Stomach smooth muscle (tissue), 2 donors: ENCODE measurements at regions not wholly inside any gene's neighbourhood (a gene's known extent, or its start where the extent isn't known, plus 50 kb on each side); places are given as distances from the start of the nearest gene placed in this dataset.
A peak's percentile ranks its signal among the peaks of the same experiment; 100 is the strongest.

Experiments
- H3K27ac ChIP-seq: one replicate; pipeline ENCODE4 v1.7.0; 2013; ENCODE audit warnings: mild to moderate bottlenecking, low read length, inconsistent platforms
- H3K27me3 ChIP-seq, 2 donors: one replicate each; pipeline ENCODE4 v1.7.0; 2013; ENCODE audit warnings: low read length in 2 of 2; ENCODE audit not compliant: insufficient read depth in 2 of 2, control insufficient read depth in 1 of 2
- H3K36me3 ChIP-seq, 2 donors: one replicate each; pipeline ENCODE4 v1.7.0; 2013; ENCODE audit warnings: low read length in 2 of 2; ENCODE audit not compliant: control insufficient read depth in 2 of 2, insufficient read depth in 2 of 2
- H3K4me1 ChIP-seq: one replicate; pipeline ENCODE4 v1.7.0; 2013; ENCODE audit warnings: low read length; ENCODE audit not compliant: control insufficient read depth, insufficient read depth
- H3K4me3 ChIP-seq, 2 donors: one replicate each; pipeline ENCODE4 v1.7.0; 2013; ENCODE audit warnings: low read length in 2 of 2
- H3K9ac ChIP-seq, 2 donors: one replicate each; pipeline ENCODE4 v1.7.0; 2013; ENCODE audit warnings: low read length in 2 of 2, mild to moderate bottlenecking in 1 of 2
- H3K9me3 ChIP-seq, 2 donors: one replicate each; pipeline ENCODE4 v1.7.0; 2013; ENCODE audit warnings: low read length in 2 of 2; ENCODE audit not compliant: control insufficient read depth in 2 of 2
- donor health status: healthy.
- donor health status: Pancreatic carcinoma.

- Histone ChIP-seq H3K4me3 (no peak overlapping the region), H3K36me3 (no peaks in the 10 kb centered on the region), H3K27ac (no peak overlapping the region), H3K4me1 (no peaks in the 10 kb centered on the region), H3K27me3 (no peaks in the 10 kb centered on the region), H3K9ac (no peak overlapping the region), H3K9me3 (no peaks in the 10 kb centered on the region)
Measured at GRCh38 chr7:28266402-28266801, 85.8 kb upstream of the JAZF1 start.

DNA sequence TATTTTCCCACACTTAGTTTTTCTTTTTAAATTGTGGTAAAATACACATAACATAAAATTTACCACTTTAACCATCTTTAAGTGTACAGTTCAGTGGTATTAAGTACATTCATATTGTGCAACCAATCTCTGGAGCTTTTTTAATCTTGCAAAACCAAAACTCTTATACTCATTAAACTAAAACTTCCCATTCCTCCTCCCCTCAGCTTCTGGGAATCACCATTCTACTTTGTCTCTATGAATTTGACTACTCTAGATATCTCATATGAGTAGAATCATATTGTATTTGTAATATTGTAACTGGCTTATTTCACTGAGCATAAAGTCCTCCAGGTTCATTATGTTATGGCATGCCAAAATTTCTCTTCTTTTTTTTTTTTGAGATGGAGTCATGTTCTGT is 86.4 kb upstream of the JAZF1 start:
- H3K9ac ChIP-seq = no peak overlapping the region
- no peaks in the 10 kb centered on the region for H3K4me1 ChIP-seq
- no peak overlapping the region for H3K27ac ChIP-seq

DNA sequence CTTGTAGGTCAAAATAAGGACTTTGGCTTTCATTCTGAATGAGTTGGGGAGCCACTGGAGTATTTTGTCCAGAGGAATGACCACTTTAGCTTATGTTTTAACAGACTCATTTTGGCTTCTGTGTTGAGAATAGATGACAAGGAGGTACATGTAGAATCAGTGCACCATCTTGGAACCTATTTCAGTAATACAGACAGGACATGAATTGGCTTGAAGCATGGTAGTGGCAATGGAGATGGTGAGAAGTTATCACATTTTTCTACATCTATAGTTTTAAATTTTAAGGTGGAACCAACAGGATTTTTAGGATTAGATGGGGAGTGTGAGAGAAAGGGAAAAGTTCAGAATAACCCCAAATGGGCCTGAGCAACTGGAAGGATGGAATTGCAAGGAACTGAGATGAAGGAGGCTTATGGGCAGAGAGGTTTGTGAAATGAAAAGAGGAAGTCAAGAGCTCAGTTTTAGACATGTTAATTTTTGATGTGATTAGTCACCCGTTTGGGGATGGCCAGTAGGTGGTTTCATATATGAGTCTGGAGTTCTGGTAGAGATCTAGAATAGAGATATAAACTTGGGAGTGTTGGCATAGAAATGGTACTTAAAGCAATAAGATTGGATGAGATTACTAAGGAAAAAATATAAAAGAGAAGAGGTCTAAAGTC is 89.2 kb upstream of the JAZF1 start:
- no peaks in the 10 kb centered on the region for H3K4me1 ChIP-seq
- no peaks in the 10 kb centered on the region for H3K27me3 ChIP-seq
- H3K27ac ChIP-seq = no peak overlapping the region
- H3K36me3 ChIP-seq = no peaks in the 10 kb centered on the region
- no peak overlapping the region for H3K9ac ChIP-seq
- no peaks in the 10 kb centered on the region for H3K9me3 ChIP-seq
- H3K4me3 ChIP-seq = no peak overlapping the region

More for the DNA sequence above, 86.4 kb upstream of the JAZF1 start:
- Histone ChIP-seq H3K27me3 (no peaks in the 10 kb centered on the region), H3K9me3 (no peaks in the 10 kb centered on the region), H3K36me3 (no peaks in the 10 kb centered on the region), H3K4me3 (no peak overlapping the region)

DNA sequence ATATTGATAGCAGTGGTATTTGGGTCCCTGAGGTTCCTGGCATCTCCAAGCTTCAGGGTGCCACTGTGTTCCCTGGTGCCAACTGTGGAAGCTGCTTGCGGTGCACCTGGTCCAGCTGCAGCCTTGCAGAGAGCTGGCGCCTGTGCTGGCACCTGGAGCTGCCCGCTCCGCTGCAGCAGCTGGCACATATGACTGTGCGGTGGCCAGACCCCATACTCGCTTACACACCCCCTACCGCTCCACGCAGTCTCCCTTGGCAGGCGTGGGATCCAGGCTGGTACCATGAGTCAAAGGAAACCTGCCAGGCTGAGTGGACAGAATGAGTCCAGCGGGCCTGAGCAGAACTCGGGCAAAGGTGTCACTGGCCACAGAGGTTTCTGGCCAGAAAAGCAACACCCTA is 89.9 kb upstream of the JAZF1 start:
- Histone ChIP-seq H3K36me3 (no peaks in the 10 kb centered on the region), H3K4me1 (no peaks in the 10 kb centered on the region), H3K27ac (no peak overlapping the region), H3K9me3 (no peaks in the 10 kb centered on the region), H3K27me3 (no peaks in the 10 kb centered on the region), H3K9ac (no peak overlapping the region), H3K4me3 (no peak overlapping the region)

DNA sequence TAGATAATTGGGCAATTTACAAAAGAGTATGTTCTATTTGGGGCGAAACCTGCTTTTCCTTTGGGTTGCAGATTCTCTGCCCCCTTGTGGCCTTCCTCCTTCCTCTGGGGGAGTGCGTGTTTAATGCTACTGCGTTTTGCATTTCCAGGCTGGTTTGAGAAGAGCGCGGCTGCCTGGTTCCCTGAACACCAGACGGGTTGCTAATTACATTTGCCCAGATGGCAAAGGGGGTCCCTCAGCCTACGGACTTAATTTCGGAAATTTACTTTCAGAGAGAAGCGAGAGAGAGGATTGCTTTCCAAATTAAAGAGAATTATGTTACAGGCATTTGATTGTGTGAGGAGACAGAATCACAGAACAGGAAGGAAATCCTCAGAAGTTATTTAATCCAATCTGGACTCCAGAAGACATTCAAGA is 91.9 kb upstream of the JAZF1 start:
- no peaks in the 10 kb centered on the region for H3K9me3 ChIP-seq

DNA sequence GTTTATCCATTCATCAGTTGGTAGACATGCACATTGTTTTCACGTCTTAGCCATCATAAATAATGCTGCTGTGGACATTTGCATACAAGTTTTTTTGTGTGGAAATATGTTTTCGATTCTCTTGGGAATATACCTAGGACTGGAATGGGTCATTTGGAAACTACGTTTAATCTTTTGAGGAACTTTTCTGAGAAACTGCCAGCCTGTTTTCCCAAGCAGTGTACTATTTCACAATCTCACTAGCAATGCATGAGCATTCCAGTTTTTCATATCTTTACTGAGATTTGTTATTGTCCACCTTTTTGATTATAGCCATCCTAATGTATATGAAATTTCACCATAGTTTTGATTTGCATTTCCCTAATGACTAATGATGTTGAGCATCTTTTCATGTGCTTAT is 95.7 kb upstream of the JAZF1 start:
- H3K9ac ChIP-seq = no peak overlapping the region
- H3K4me3 ChIP-seq = no peak overlapping the region
- H3K9me3 ChIP-seq = no peaks in the 10 kb centered on the region
- no peaks in the 10 kb centered on the region for H3K36me3 ChIP-seq
- H3K27ac ChIP-seq = no peak overlapping the region
- no peaks in the 10 kb centered on the region for H3K4me1 ChIP-seq
- H3K27me3 ChIP-seq = no peaks in the 10 kb centered on the region

More for the DNA sequence above, 91.9 kb upstream of the JAZF1 start:
- no peaks in the 10 kb centered on the region for H3K36me3 ChIP-seq
- no peaks in the 10 kb centered on the region for H3K4me1 ChIP-seq
- H3K27ac ChIP-seq = no peak overlapping the region
- H3K4me3 ChIP-seq = peak overlapping the region in 1 of 2 donors; percentile 35
- H3K9ac ChIP-seq = peak overlapping the region in 1 of 2 donors; percentile 9
- no peaks in the 10 kb centered on the region for H3K27me3 ChIP-seq

- H3K27ac ChIP-seq = no peak overlapping the region
- no peaks in the 10 kb centered on the region for H3K4me1 ChIP-seq
- no peak overlapping the region for H3K4me3 ChIP-seq
- no peaks in the 10 kb centered on the region for H3K27me3 ChIP-seq
- H3K9me3 ChIP-seq = no peaks in the 10 kb centered on the region
- no peaks in the 10 kb centered on the region for H3K36me3 ChIP-seq
- H3K9ac ChIP-seq = no peak overlapping the region
Measured at GRCh38 chr7:28277364-28277763, 96.8 kb upstream of the JAZF1 start.

DNA sequence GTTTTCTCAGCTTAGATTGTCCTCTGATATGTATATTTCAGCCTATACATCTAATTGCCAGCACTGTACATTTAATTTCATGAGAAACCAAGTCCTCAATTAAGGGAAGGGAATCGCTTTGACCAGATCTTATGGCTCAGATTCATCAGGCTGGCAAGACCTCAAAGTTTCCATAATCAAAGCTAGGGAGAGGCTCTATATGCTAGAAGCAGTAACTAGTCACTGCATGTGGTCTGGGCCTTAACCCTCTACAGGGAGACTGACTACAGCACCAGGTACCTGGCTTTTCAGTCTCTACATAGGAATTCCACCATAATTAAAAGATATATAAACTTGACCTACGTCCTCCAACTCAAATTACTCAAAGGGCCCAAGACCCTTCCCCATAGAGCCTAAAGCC is 97.4 kb upstream of the JAZF1 start:
- Histone ChIP-seq H3K36me3 (no peaks in the 10 kb centered on the region), H3K27ac (no peak overlapping the region), H3K9me3 (no peaks in the 10 kb centered on the region), H3K4me1 (no peaks in the 10 kb centered on the region), H3K9ac (no peak overlapping the region), H3K4me3 (no peak overlapping the region), H3K27me3 (no peaks in the 10 kb centered on the region)

GRCh38 chr7:28280516-28280915 is 99.9 kb upstream of the JAZF1 start:
- Histone ChIP-seq H3K36me3 (no peaks in the 10 kb centered on the region), H3K9me3 (no peaks in the 10 kb centered on the region), H3K4me3 (no peak overlapping the region), H3K4me1 (no peaks in the 10 kb centered on the region), H3K9ac (no peak overlapping the region), H3K27me3 (no peaks in the 10 kb centered on the region), H3K27ac (no peak overlapping the region)

DNA sequence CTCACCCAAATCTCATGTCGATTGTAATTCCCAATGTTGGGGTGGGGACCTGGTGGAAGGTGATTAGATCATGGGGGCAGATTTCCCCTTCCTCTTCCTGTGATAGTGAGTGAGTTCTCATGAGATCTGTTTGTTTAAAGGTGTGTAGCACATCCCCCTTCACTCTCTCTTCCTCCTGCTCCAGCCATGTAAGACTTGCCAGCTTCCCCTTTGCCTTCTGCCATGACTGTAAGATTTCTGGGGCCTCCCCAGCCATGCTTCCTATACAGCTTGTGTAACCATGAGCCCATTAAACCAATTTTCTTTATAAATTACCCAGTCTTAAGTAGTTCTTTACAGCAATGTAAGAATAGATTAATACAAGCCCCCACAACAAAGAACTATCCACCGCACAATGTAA is 109.9 kb upstream of the JAZF1 start:
- H3K9ac ChIP-seq = no peak overlapping the region
- no peaks in the 10 kb centered on the region for H3K9me3 ChIP-seq
- H3K27me3 ChIP-seq = peaks cover 0 to 3% of the 10 kb centered on the region in 2 donors
- H3K4me3 ChIP-seq = no peak overlapping the region
- no peak overlapping the region for H3K27ac ChIP-seq
- no peaks in the 10 kb centered on the region for H3K4me1 ChIP-seq
- no peaks in the 10 kb centered on the region for H3K36me3 ChIP-seq

GRCh38 chr7:28291559-28291958 is 111.0 kb upstream of the JAZF1 start:
- Histone ChIP-seq H3K27ac (no peak overlapping the region), H3K9ac (no peak overlapping the region), H3K27me3 (peaks cover 0 to 3% of the 10 kb centered on the region in 2 donors), H3K36me3 (no peaks in the 10 kb centered on the region), H3K9me3 (no peaks in the 10 kb centered on the region), H3K4me3 (no peak overlapping the region), H3K4me1 (no peaks in the 10 kb centered on the region)
